Nephron (organoid): ENCODE measurements at regions not wholly inside any gene's neighbourhood (a gene's known extent, or its start where the extent isn't known, plus 50 kb on each side); places are given as distances from the start of the nearest gene placed in this dataset.
"Not testable (repeated sequence)": the region's sequence is repeated elsewhere in the genome, so short reads cannot be mapped to it uniquely, and the experiment has no call there.

Source experiments
- H3K27ac Mint-ChIP-seq, 3 experiments: 2 replicates each; pipeline ENCODE4 v1.8.0; 2020; ENCODE audit warnings: mixed read lengths in 3 of 3, mild to moderate bottlenecking in 2 of 3, moderate library complexity in 1 of 3
- H3K27me3 Mint-ChIP-seq: 2 replicates; pipeline ENCODE4 v1.8.0; 2021; ENCODE audit warnings: low read depth, mild to moderate bottlenecking, moderate library complexity, mixed read lengths
- H3K36me3 Mint-ChIP-seq: 2 replicates; pipeline ENCODE4 v1.8.0; 2020; ENCODE audit warnings: low read depth, mixed read lengths
- H3K4me1 Mint-ChIP-seq: 2 replicates; pipeline ENCODE4 v1.8.0; 2020; ENCODE audit warnings: mixed read lengths
- H3K4me3 Mint-ChIP-seq, 3 experiments: 2 replicates each; pipeline ENCODE4 v1.8.0; 2020; ENCODE audit warnings: mild to moderate bottlenecking in 3 of 3, mixed read lengths in 3 of 3, moderate library complexity in 2 of 3
- H3K9me3 Mint-ChIP-seq: 2 replicates; pipeline ENCODE4 v1.8.0; 2020; ENCODE audit warnings: mixed read lengths
- TF ChIP-seq, protein P1 (sequence below), 3 experiments: fragments of 200-600 bp; sonication (generic); IDR thresholded peaks; one replicate each; pipeline ENCODE4 v1.5.0; 2021; ENCODE audit warnings: antibody characterized with exemption in 3 of 3; ENCODE audit not compliant: unreplicated experiment in 3 of 3

DNA sequence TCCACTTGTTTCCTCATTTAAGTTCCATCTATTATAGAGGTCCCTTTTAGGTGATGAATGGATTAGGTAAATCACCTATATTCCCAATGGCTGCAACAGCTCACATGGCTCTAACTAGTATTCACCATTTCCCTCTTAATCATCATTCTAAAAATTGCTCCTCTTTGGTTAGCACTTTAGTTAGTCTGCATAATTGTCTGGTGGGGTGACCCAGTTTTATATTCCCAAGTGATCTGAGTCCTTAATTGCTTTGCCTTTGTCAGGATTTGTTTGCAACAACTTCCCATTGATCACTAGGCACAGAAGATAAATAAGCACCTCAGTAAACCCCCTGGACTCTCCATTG, 395.2 kb downstream of the RAB38 start:
- Mint-ChIP-seq H3K9me3 (no peaks in the 10 kb centered on the region), H3K4me3 (no peak overlapping the region), H3K27me3 (no peaks in the 10 kb centered on the region), H3K36me3 (no peaks in the 10 kb centered on the region), H3K4me1 (no peaks in the 10 kb centered on the region), H3K27ac (no peak overlapping the region)
- TF ChIP-seq, protein P1, sequence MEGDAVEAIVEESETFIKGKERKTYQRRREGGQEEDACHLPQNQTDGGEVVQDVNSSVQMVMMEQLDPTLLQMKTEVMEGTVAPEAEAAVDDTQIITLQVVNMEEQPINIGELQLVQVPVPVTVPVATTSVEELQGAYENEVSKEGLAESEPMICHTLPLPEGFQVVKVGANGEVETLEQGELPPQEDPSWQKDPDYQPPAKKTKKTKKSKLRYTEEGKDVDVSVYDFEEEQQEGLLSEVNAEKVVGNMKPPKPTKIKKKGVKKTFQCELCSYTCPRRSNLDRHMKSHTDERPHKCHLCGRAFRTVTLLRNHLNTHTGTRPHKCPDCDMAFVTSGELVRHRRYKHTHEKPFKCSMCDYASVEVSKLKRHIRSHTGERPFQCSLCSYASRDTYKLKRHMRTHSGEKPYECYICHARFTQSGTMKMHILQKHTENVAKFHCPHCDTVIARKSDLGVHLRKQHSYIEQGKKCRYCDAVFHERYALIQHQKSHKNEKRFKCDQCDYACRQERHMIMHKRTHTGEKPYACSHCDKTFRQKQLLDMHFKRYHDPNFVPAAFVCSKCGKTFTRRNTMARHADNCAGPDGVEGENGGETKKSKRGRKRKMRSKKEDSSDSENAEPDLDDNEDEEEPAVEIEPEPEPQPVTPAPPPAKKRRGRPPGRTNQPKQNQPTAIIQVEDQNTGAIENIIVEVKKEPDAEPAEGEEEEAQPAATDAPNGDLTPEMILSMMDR (IDR thresholded peaks at IDR 0.05; ENCODE audit: unreplicated experiment in 3 of 3), result no peak

DNA sequence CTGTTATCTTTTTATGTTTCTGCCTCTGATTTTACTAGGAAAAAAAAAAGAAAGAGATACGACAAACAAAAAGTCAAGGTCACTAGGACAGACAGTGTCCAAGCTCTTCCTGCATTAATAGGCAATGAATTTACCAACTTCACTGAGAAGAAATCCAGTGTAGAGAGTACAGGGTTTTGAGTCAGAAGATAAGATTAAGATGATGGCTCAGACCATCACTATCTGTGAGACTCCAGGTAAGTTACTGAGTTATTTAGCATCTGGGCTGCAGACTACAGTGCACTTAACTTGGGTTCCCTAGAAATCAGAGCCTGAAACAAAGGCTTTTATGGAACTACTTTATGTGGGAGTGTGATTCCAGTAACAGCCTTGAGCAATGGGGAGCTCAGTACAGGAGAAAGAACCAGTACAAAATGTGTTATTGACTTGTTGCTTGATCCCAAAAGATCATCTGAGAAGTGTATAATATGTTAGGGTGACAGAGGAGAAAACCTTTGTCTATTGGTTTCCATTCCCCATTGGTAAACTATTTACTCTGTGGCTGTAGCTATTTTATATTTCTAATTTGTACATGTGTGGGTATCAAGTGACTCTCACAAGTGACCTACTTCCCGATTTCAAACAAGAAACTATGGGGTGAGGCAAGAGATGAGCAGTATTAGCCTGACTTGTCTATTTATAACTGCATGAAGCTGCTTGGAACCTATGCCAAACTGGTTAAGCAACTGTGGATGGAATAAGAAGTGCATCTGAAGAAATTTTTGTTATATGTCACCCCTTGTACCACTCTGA, 395.8 kb downstream of the RAB38 start:
- Mint-ChIP-seq H3K27ac (no peak overlapping the region), H3K36me3 (no peaks in the 10 kb centered on the region), H3K4me1 (no peaks in the 10 kb centered on the region), H3K27me3 (no peaks in the 10 kb centered on the region), H3K9me3 (no peaks in the 10 kb centered on the region), H3K4me3 (no peak overlapping the region)
- TF ChIP-seq, protein P1 (IDR thresholded peaks at IDR 0.05; ENCODE audit: unreplicated experiment in 3 of 3), result no peak

DNA sequence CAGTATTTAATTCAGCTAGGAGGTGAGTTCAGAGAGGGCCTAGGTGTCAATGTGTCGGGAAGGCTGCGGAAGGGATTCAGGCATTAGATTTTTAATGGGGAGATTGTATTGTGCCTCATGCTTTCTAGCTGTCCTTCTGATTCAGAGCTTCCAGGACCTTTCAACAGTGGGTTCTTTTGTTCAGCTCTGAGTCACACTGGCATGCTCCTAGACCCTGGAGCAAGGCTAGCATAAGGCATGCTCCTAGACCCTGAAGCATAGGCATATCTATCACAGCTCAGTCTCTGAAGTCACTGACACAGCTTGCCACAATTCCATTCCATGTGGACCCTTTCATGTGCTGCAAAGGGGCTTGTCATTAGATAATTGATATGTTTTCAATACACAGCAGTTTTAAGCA, 396.9 kb downstream of the RAB38 start:
- no peaks in the 10 kb centered on the region for H3K9me3 Mint-ChIP-seq
- H3K27ac Mint-ChIP-seq, result no peak overlapping the region
- H3K4me1 Mint-ChIP-seq, result no peaks in the 10 kb centered on the region
- no peak overlapping the region for H3K4me3 Mint-ChIP-seq
- H3K36me3 Mint-ChIP-seq, result no peaks in the 10 kb centered on the region
- TF ChIP-seq, protein P1 (IDR thresholded peaks at IDR 0.05; ENCODE audit: unreplicated experiment in 3 of 3), result no peak
- H3K27me3 Mint-ChIP-seq, result no peaks in the 10 kb centered on the region

DNA sequence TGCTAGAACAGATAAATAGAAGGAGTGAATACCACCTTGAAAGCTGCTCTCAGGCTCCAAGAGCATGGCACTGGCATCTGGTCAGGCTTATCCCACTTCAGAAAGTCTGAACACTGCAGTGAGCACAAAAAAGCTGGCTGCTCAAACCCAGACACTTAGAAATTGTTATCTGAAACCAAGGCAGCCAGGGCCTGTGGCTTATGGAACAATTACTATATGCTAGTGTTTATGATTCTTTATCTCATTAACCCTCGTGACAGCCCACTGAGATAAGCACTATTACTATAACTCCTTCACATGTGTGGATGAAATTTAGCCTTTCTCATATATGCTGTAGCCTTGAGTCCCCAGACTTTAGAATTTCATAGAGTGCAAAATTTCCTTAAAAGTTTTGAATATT, 400.2 kb downstream of the RAB38 start:
- no peak overlapping the region for H3K27ac Mint-ChIP-seq

DNA sequence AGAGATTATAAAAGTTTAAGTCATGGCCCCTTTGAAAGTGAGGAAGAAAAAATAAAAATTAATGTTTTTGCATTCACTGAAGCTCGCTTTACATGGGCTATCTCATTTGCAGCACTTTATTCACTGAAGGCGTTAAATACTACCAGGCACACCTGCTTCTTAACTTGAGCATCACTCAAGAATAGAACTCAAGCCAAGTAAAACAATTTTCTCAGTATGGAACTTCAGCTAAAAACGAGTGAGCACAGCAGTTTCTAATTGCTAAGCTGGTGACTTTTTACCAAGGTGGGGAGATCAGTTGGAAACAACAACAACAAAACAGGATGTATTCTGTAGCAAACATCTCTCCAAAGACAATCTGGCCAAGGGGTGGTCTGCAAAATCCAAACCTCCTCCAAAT, 405.6 kb downstream of the RAB38 start:
- H3K27ac Mint-ChIP-seq, result no peak overlapping the region
- H3K4me1 Mint-ChIP-seq, result peaks cover 4% of the 10 kb centered on the region
- H3K27me3 Mint-ChIP-seq, result no peaks in the 10 kb centered on the region
- TF ChIP-seq, protein P1 (IDR thresholded peaks at IDR 0.05; ENCODE audit: unreplicated experiment in 3 of 3), result no peak
- H3K36me3 Mint-ChIP-seq, result no peaks in the 10 kb centered on the region
- H3K9me3 Mint-ChIP-seq, result peaks cover 2% of the 10 kb centered on the region
- H3K4me3 Mint-ChIP-seq, result no peak overlapping the region

More for the DNA sequence above, 400.2 kb downstream of the RAB38 start:
- no peak overlapping the region for H3K4me3 Mint-ChIP-seq
- H3K27me3 Mint-ChIP-seq, result no peaks in the 10 kb centered on the region
- no peaks in the 10 kb centered on the region for H3K4me1 Mint-ChIP-seq
- TF ChIP-seq, protein P1 (IDR thresholded peaks at IDR 0.05; ENCODE audit: unreplicated experiment in 3 of 3), result no peak
- H3K36me3 Mint-ChIP-seq, result no peaks in the 10 kb centered on the region
- H3K9me3 Mint-ChIP-seq, result no peaks in the 10 kb centered on the region

DNA sequence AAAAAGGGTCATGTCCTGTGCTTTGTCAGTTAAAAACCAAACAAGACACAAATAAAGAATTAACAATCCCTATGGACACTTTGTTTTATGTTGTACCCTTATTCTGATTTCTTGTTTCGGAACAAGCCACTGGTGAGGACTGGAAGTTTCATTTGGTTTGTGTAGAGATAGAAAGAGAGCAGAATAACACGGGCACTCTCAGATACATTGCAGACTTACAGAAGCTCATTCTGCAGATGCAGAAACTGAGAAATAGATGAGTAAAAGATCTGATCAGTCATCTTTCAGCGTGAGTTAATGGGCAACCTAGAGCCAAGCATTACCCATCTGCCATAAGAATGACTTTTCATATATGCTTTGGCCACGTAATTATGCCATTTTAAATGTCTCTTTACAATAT, 407.6 kb downstream of the RAB38 start:
- Mint-ChIP-seq H3K4me1 (peaks cover 4% of the 10 kb centered on the region), H3K4me3 (no peak overlapping the region), H3K9me3 (peaks cover 9% of the 10 kb centered on the region), H3K36me3 (no peaks in the 10 kb centered on the region), H3K27ac (no peak overlapping the region), H3K27me3 (peaks cover 2% of the 10 kb centered on the region)
- TF ChIP-seq, protein P1 (IDR thresholded peaks at IDR 0.05; ENCODE audit: unreplicated experiment in 3 of 3), result no peak

DNA sequence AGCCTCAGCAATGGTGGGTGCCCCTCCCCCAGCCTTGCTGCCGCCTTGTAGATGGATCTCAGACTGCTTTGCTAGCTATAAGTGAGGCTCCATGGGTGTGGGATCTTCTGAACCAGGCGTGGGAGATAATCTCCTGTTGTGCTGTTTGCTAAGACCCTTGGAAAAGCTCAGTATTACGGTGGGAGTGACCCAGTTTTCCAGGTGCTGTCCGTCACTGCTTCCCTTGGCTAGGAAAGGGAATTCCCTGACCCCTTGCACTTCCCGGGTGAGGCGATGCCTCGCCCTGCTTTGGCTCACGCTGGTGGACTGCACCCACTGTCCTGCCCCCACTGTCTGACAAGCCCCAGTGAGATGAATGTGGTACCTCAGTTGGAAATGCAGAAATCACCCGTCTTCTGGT, 411.2 kb downstream of the RAB38 start:
- H3K36me3 Mint-ChIP-seq, H3K27me3 Mint-ChIP-seq, H3K27ac Mint-ChIP-seq, H3K4me3 Mint-ChIP-seq, H3K4me1 Mint-ChIP-seq: not testable (repeated sequence)
- peaks cover 26% of the 10 kb centered on the region for H3K9me3 Mint-ChIP-seq
